Astrocyte of the spinal cord (primary cell): ENCODE measurements at regions not wholly inside any gene's neighbourhood (a gene's known extent, or its start where the extent isn't known, plus 50 kb on each side); places are given as distances from the start of the nearest gene placed in this dataset.

Experiments
- DNase-seq: peaks from one replicate; pipeline ENCODE4 v3.0.0; 2011; ENCODE audit warnings: low read depth, low spot score
- H3K4me3 ChIP-seq: 2 replicates; pipeline ENCODE4 v1.5.1; 2011; ENCODE audit warnings: low read depth, mild to moderate bottlenecking, low read length, moderate library complexity
- CTCF ChIP-seq: IDR thresholded peaks from 2 replicates; pipeline ENCODE4 v1.5.1; 2012; ENCODE audit warnings: low read depth, mild to moderate bottlenecking, low read length, inconsistent platforms
- in situ Hi-C: cut with HindIII; loops from 2 replicates; pipeline ENCODE4 v1.10.0; 2017; ENCODE audit warnings: low sequenced_read_pairs

- in situ Hi-C loops = no loop called here
- no peak for DNase-seq
These were observed 277.1 kb downstream of the RASSF9 start for GRCh38 chr12:85559127-85559526.

GRCh38 chr12:85559536-85559935 is 276.7 kb downstream of the RASSF9 start:
- H3K4me3 ChIP-seq = no peak overlapping the region
- no peak for TF ChIP-seq CTCF
- in situ Hi-C loops = no loop called here
- no peak for DNase-seq

More at GRCh38 chr12:85559127-85559526, 277.1 kb downstream of the RASSF9 start:
- TF ChIP-seq CTCF = no peak
- H3K4me3 ChIP-seq = no peak overlapping the region

GRCh38 chr12:85562765-85563164 is 273.4 kb downstream of the RASSF9 start:
- H3K4me3 ChIP-seq = no peak overlapping the region
- DNase-seq = no peak
- in situ Hi-C loops = no loop called here
- TF ChIP-seq CTCF = no peak

GRCh38 chr12:85564786-85565185 is 271.4 kb downstream of the RASSF9 start:
- no peak for DNase-seq
- no peak overlapping the region for H3K4me3 ChIP-seq
- TF ChIP-seq CTCF = no peak
- in situ Hi-C loops = no loop called here

- no peak overlapping the region for H3K4me3 ChIP-seq
- no peak for DNase-seq
- TF ChIP-seq CTCF = no peak
- in situ Hi-C loops = no loop called here
These were observed 267.7 kb downstream of the RASSF9 start for GRCh38 chr12:85568395-85569103.

- in situ Hi-C loops = no loop called here
- DNase-seq = no peak
- no peak for TF ChIP-seq CTCF
- no peak overlapping the region for H3K4me3 ChIP-seq
These were observed 266.9 kb downstream of the RASSF9 start for GRCh38 chr12:85569261-85569660.

- no peak overlapping the region for H3K4me3 ChIP-seq
- no peak for TF ChIP-seq CTCF
- in situ Hi-C loops = no loop called here
- no peak for DNase-seq
These were observed 263.3 kb downstream of the RASSF9 start for GRCh38 chr12:85572956-85573355.
